C4-2B (cell line): ENCODE measurements at regions not wholly inside any gene's neighbourhood (a gene's known extent, or its start where the extent isn't known, plus 50 kb on each side); places are given as distances from the start of the nearest gene placed in this dataset.

Experiments
- CTCF ChIP-seq: fragments of 450-650 bp; conservative IDR thresholded peaks from 2 replicates; pipeline ENCODE4 v1.5.1; 2017; ENCODE audit warnings: mild to moderate bottlenecking
- ZFX ChIP-seq: fragments of 450-650 bp; IDR thresholded peaks from 2 replicates; pipeline ENCODE4 v1.6.1; 2017

- TF ChIP-seq CTCF (no peak), ZFX (no peak)
Measured at GRCh38 chr4:8794491-8794890, 77.1 kb downstream of the HMX1 start.
